Trophoblast cell (in vitro differentiated cells and primary cell): ENCODE measurements at regions not wholly inside any gene's neighbourhood (a gene's known extent, or its start where the extent isn't known, plus 50 kb on each side); places are given as distances from the start of the nearest gene placed in this dataset.

ENCODE experiments used
- DNase-seq, 2 donors: peaks; one replicate each; pipeline ENCODE4 v3.0.0-alpha.2; 2016
- H2AFZ ChIP-seq: 2 replicates; pipeline ENCODE4 v1.6.1; 2013; ENCODE audit warnings: low read length, moderate library complexity, mild to moderate bottlenecking; ENCODE audit not compliant: insufficient read depth, poor library complexity
- H2AK5ac ChIP-seq: 2 replicates; pipeline ENCODE4 v1.6.1; 2013; ENCODE audit warnings: mild to moderate bottlenecking, low read length
- H2BK120ac ChIP-seq: 2 replicates; pipeline ENCODE4 v1.6.1; 2013; ENCODE audit warnings: low read length, mild to moderate bottlenecking, moderate library complexity; ENCODE audit not compliant: insufficient read depth, poor library complexity
- H2BK12ac ChIP-seq: 2 replicates; pipeline ENCODE4 v1.6.1; 2013; ENCODE audit warnings: mild to moderate bottlenecking, low read length, moderate library complexity
- H2BK5ac ChIP-seq: 2 replicates; pipeline ENCODE4 v1.6.1; 2013; ENCODE audit warnings: low read length, low read depth, moderate library complexity, mild to moderate bottlenecking; ENCODE audit not compliant: poor library complexity
- H3K14ac ChIP-seq: 2 replicates; pipeline ENCODE4 v1.6.1; 2013; ENCODE audit warnings: mild to moderate bottlenecking, low read length
- H3K18ac ChIP-seq: 2 replicates; pipeline ENCODE4 v1.6.1; 2013; ENCODE audit warnings: mild to moderate bottlenecking, low read length
- H3K23ac ChIP-seq: 2 replicates; pipeline ENCODE4 v1.6.1; 2013; ENCODE audit warnings: low read length
- H3K27ac ChIP-seq: 2 replicates; pipeline ENCODE4 v1.5.1; 2013; ENCODE audit warnings: low read depth, mild to moderate bottlenecking, inconsistent platforms, low read length, moderate library complexity
- H3K27me3 ChIP-seq: 2 replicates; pipeline ENCODE4 v1.6.1; 2013; ENCODE audit warnings: inconsistent platforms, mild to moderate bottlenecking, low read length, moderate library complexity; ENCODE audit not compliant: insufficient read depth
- H3K36me3 ChIP-seq, 2 experiments: 1 replicate in 1 of 2; 2 replicates in 1 of 2; pipeline ENCODE4 v1.6.1; 2013; ENCODE audit warnings: low read length in 2 of 2, mild to moderate bottlenecking in 2 of 2, moderate library complexity in 1 of 2; ENCODE audit not compliant: insufficient read depth in 2 of 2, control insufficient read depth in 1 of 2
- H3K4ac ChIP-seq: 2 replicates; pipeline ENCODE4 v1.6.1; 2013; ENCODE audit warnings: low read depth, mild to moderate bottlenecking, low read length, moderate library complexity
- H3K4me1 ChIP-seq, 2 experiments: 1 replicate in 1 of 2; 2 replicates in 1 of 2; pipeline ENCODE4 v1.6.1; 2013; ENCODE audit warnings: low read length in 2 of 2, mild to moderate bottlenecking in 2 of 2, moderate library complexity in 1 of 2; ENCODE audit not compliant: insufficient read depth in 2 of 2, control insufficient read depth in 1 of 2
- H3K4me2 ChIP-seq: 2 replicates; pipeline ENCODE4 v1.6.1; 2013; ENCODE audit warnings: inconsistent platforms, mild to moderate bottlenecking, low read length, moderate library complexity
- H3K4me3 ChIP-seq: 2 replicates; pipeline ENCODE4 v1.5.1; 2013; ENCODE audit warnings: mild to moderate bottlenecking, low read depth, low read length, inconsistent platforms
- H3K79me1 ChIP-seq: one replicate; pipeline ENCODE4 v1.6.1; 2013; ENCODE audit warnings: low read length
- H3K79me2 ChIP-seq: 2 replicates; pipeline ENCODE4 v1.6.1; 2013; ENCODE audit warnings: low read length, mild to moderate bottlenecking; ENCODE audit not compliant: control insufficient read depth, insufficient read depth, poor library complexity
- H3K9ac ChIP-seq: 2 replicates; pipeline ENCODE4 v1.6.1; 2013; ENCODE audit warnings: mild to moderate bottlenecking, low read length
- H3K9me3 ChIP-seq: 2 replicates; pipeline ENCODE4 v1.6.1; 2013; ENCODE audit warnings: low read depth, mild to moderate bottlenecking, control low read depth, inconsistent platforms, low read length; ENCODE audit not compliant: insufficient read depth
- H4K12ac ChIP-seq: 2 replicates; pipeline ENCODE4 v1.6.1; 2013; ENCODE audit warnings: low read depth, mild to moderate bottlenecking, low read length, moderate library complexity
- H4K8ac ChIP-seq: 2 replicates; pipeline ENCODE4 v1.6.1; 2013; ENCODE audit warnings: low read depth, mild to moderate bottlenecking, low read length, moderate library complexity
- H4K91ac ChIP-seq: one replicate; pipeline ENCODE4 v1.6.1; 2013; ENCODE audit warnings: low read depth, mild to moderate bottlenecking, low read length, moderate library complexity
- WGBS: extraction: QIAGEN DNeasy Blood & Tissue Kit; methylation state at CpG from one replicate; pipeline ENCODE4 v1.1.7; 2013; ENCODE audit warnings: missing lambda C conversion rate; ENCODE audit not compliant: insufficient read length, insufficient coverage; ENCODE audit errors: extremely low coverage; 5-methylcytosine and 5-hydroxymethylcytosine counted together

DNA sequence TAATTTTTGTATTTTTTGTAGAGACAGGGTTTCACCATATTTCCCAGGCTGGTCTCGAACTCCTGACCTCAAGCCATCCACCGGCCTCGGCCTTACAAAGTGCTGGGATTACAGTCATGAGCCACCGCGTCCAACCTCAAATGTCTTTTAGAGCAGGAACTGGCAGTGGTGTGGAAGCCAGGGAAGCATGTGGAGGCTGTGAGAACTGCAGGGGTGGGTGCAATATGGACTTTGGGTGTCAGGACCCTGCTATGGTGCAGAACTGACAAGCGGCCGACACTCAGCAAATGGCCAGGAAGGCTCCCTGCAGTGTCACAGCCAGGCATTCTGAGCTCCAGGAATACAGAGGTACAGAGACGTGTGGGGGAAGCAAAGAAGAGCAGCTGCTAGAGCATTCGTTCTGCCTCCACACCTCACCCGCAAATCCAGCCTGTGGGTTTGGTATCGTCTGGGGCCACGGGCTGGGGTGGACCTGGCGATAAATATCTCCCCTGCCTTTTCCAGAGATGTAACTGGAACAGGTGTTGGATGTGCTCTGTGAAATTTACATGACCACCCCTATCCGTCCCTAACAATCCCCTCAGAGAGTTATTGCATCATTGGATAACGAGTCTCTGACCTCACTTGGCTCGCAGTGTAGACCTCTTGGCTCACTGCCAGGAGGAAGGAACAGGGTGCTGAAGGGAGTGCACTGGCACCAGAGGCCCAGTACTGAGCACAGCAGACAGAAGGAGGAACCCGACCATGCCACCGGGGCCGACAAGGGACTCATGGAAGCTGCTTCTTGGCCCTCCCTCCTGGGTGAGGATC lies 624.7 kb upstream of the B3GAT1 start:
- Histone ChIP-seq H3K36me3 (no peaks in the 10 kb centered on the region), H2AK5ac (no peak overlapping the region), H3K4me2 (no peak overlapping the region), H4K8ac (no peak overlapping the region), H3K4me1 (no peaks in the 10 kb centered on the region), H4K91ac (no peak overlapping the region), H2BK12ac (no peak overlapping the region), H3K9me3 (peaks cover 4% of the 10 kb centered on the region), H3K4ac (no peak overlapping the region), H3K4me3 (no peak overlapping the region), H3K9ac (no peak overlapping the region), H3K27me3 (no peaks in the 10 kb centered on the region), H2AFZ (no peak overlapping the region), H2BK120ac (no peak overlapping the region), H2BK5ac (no peak overlapping the region), H4K12ac (no peak overlapping the region), H3K18ac (no peak overlapping the region), H3K27ac (no peak overlapping the region), H3K79me1 (no peaks in the 10 kb centered on the region), H3K14ac (no peak overlapping the region), H3K79me2 (no peaks in the 10 kb centered on the region), H3K23ac (no peak overlapping the region)
- WGBS, result no CpG with 5 or more reads among the region's 19 CpGs
- DNase-seq, result no peak

DNA sequence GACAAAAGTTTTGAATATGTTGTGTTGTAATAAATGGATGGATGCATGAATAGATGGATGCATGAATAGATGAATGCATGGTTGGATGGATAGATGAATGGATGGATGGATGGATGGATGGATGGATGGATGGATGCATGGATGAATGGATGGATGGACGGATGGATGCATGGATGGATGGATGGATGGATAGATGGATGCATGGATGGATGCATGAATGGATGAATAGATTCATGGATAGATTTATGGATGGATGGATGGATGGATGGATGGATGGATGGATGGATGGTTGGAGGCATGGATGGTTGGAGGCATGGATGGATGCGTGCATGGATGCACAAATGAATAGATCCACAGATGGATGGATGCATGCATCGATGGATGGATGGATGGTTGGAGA lies 623.2 kb upstream of the B3GAT1 start:
- H3K79me1 ChIP-seq, result no peaks in the 10 kb centered on the region
- H3K79me2 ChIP-seq, result no peaks in the 10 kb centered on the region
- H3K27me3 ChIP-seq, result no peaks in the 10 kb centered on the region
- H3K4me1 ChIP-seq, result no peaks in the 10 kb centered on the region
- H2AFZ ChIP-seq, result no peak overlapping the region
- no peak overlapping the region for H2BK120ac ChIP-seq
- no peak overlapping the region for H2BK12ac ChIP-seq
- no peaks in the 10 kb centered on the region for H3K36me3 ChIP-seq
- no peak overlapping the region for H3K4me3 ChIP-seq
- no peak overlapping the region for H3K27ac ChIP-seq
- H3K23ac ChIP-seq, result no peak overlapping the region
- H3K4me2 ChIP-seq, result no peak overlapping the region
- H3K9ac ChIP-seq, result no peak overlapping the region
- H4K91ac ChIP-seq, result no peak overlapping the region
- peaks cover 4% of the 10 kb centered on the region for H3K9me3 ChIP-seq
- no peak overlapping the region for H3K4ac ChIP-seq
- no peak overlapping the region for H3K18ac ChIP-seq
- no peak overlapping the region for H2BK5ac ChIP-seq
- H3K14ac ChIP-seq, result no peak overlapping the region
- H4K12ac ChIP-seq, result no peak overlapping the region
- no peak overlapping the region for H2AK5ac ChIP-seq
- no CpG with 5 or more reads among the region's 3 CpGs for WGBS
- no peak for DNase-seq
- no peak overlapping the region for H4K8ac ChIP-seq

DNA sequence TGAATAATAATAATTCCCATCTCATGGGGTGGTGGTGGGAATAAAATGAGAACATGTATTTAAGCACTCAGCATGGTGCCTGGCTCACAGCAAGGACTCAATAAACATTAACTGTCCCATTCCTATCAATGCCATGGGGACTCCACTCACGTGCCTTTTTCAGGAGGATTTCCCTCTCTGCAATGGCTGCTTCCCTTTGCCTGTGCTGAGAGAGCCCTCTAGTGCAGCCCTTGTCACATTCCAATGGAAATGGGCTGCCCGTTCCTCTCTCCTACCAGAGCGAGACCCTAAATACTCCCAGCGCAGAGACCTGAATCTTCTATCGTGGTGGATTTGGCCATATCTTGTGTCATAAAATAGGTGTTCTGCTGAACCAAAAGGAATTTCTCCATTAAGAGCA lies 621.5 kb upstream of the B3GAT1 start:
- H4K8ac ChIP-seq, result no peak overlapping the region
- no peak overlapping the region for H3K23ac ChIP-seq
- H3K4me1 ChIP-seq, result no peaks in the 10 kb centered on the region
- H2BK5ac ChIP-seq, result no peak overlapping the region
- H4K91ac ChIP-seq, result no peak overlapping the region
- DNase-seq, result no peak
- H2AFZ ChIP-seq, result no peak overlapping the region
- H3K79me1 ChIP-seq, result no peaks in the 10 kb centered on the region
- H3K79me2 ChIP-seq, result no peaks in the 10 kb centered on the region
- H2BK120ac ChIP-seq, result no peak overlapping the region
- no peak overlapping the region for H3K14ac ChIP-seq
- H3K27ac ChIP-seq, result no peak overlapping the region
- no peak overlapping the region for H3K9ac ChIP-seq
- H3K4ac ChIP-seq, result no peak overlapping the region
- H4K12ac ChIP-seq, result no peak overlapping the region
- no peaks in the 10 kb centered on the region for H3K27me3 ChIP-seq
- H3K18ac ChIP-seq, result no peak overlapping the region
- H2AK5ac ChIP-seq, result no peak overlapping the region
- H3K4me3 ChIP-seq, result no peak overlapping the region
- no peaks in the 10 kb centered on the region for H3K36me3 ChIP-seq
- H3K9me3 ChIP-seq, result peaks cover 2% of the 10 kb centered on the region
- H2BK12ac ChIP-seq, result no peak overlapping the region
- H3K4me2 ChIP-seq, result no peak overlapping the region
- WGBS, result no CpG with 5 or more reads among the region's 5 CpGs

DNA sequence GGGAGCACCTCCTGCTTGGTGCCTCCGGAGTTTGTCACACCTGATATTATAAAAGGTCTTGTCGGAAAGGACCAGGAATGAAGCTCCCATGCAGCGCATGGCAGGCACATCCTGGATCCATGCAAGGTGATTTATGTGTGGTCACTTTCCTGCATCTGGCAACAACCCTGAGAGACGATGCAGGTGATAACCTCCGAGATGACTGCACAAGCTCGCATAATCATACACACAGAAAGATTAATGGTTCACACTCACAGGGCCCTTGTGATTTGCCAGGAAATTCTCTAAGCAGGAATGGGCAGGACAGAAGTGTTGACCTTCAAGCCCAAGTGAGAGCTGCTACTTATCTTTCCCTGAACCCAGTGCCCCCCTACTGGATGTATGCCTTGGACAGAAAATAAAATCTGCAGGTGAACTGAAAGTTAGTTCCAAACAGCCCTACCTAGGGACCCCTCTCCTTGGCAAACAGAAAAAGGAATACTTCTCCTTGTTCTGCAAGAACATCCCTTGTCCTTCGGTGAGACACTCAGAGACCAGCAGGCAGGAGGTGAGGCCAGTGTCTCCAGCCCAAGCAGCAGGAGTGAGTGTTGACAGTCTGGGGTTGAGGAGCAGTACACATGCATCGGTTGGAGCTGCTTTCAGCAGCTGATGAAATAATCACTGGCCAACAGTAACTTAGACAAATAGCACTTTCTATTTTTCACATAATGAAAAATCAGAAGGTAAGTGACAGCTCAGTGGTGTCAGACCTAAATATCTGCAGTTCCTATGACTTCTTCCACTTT lies 619.4 kb upstream of the B3GAT1 start:
- Histone ChIP-seq H2BK12ac (no peak overlapping the region), H4K8ac (no peak overlapping the region), H3K79me2 (no peaks in the 10 kb centered on the region), H3K27ac (no peak overlapping the region), H3K14ac (no peak overlapping the region), H3K79me1 (no peaks in the 10 kb centered on the region), H4K12ac (no peak overlapping the region), H3K4me3 (no peak overlapping the region), H3K9me3 (peaks cover 2% of the 10 kb centered on the region), H3K4ac (no peak overlapping the region), H2BK5ac (no peak overlapping the region), H3K4me2 (no peak overlapping the region), H3K36me3 (no peaks in the 10 kb centered on the region), H3K18ac (no peak overlapping the region), H2AFZ (no peak overlapping the region), H4K91ac (no peak overlapping the region), H3K23ac (no peak overlapping the region), H2AK5ac (no peak overlapping the region), H3K27me3 (no peaks in the 10 kb centered on the region), H3K4me1 (no peaks in the 10 kb centered on the region), H3K9ac (no peak overlapping the region), H2BK120ac (no peak overlapping the region)
- no peak for DNase-seq
- WGBS, result no CpG with 5 or more reads among the region's 8 CpGs
